Stomach (tissue), 4 donors: ENCODE measurements at regions not wholly inside any gene's neighbourhood (a gene's known extent, or its start where the extent isn't known, plus 50 kb on each side); places are given as distances from the start of the nearest gene placed in this dataset.

Source experiments
- EP300 ChIP-seq: sonication (generic); formaldehyde crosslinking; IDR thresholded peaks from one replicate; pipeline ENCODE4 v1.6.1; 2017; ENCODE audit warnings: antibody characterized with exemption
- POLR2A ChIP-seq, 4 donors: fragments of 450-650 bp; IDR thresholded peaks; one replicate each; pipeline ENCODE4 v1.6.1; 2016; ENCODE audit warnings: antibody characterized with exemption in 4 of 4, control low read depth in 2 of 4, mild to moderate bottlenecking in 1 of 4, moderate library complexity in 1 of 4
- TF ChIP-seq, protein P1 (sequence below), 7 experiments: fragments of 450-650 bp in 4 of 7; fragments of 200-600 bp in 3 of 7; sonication (generic) in 3 of 7; IDR thresholded peaks; one replicate each; pipeline ENCODE4 v1.5.1; 2016 to 2019; ENCODE audit warnings: antibody characterized with exemption in 7 of 7, control low read depth in 2 of 7, mild to moderate bottlenecking in 1 of 7

DNA sequence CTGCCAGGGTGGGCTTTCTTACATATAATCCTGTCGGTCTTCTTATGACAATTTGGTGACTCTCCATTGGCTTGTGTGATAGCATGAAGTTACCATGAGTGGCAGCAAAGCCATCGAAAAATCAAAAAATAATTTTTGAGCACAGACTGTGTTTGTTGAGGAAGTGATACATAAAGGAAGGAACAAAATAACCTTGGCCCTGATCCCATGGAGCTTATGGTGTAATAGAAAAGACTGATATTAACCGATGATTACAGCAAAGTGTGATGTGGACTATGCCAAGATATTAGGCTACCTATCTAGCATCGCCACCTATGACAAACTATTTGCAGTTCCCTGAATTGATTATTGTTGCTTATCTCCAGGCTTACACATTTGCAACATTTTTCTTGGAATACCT, 383.2 kb downstream of the AEBP2 start:
- no peak for TF ChIP-seq EP300
- TF ChIP-seq, protein P1, sequence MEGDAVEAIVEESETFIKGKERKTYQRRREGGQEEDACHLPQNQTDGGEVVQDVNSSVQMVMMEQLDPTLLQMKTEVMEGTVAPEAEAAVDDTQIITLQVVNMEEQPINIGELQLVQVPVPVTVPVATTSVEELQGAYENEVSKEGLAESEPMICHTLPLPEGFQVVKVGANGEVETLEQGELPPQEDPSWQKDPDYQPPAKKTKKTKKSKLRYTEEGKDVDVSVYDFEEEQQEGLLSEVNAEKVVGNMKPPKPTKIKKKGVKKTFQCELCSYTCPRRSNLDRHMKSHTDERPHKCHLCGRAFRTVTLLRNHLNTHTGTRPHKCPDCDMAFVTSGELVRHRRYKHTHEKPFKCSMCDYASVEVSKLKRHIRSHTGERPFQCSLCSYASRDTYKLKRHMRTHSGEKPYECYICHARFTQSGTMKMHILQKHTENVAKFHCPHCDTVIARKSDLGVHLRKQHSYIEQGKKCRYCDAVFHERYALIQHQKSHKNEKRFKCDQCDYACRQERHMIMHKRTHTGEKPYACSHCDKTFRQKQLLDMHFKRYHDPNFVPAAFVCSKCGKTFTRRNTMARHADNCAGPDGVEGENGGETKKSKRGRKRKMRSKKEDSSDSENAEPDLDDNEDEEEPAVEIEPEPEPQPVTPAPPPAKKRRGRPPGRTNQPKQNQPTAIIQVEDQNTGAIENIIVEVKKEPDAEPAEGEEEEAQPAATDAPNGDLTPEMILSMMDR (IDR thresholded peaks at IDR 0.05) = no peak
- no peak for TF ChIP-seq POLR2A (IDR thresholded peaks at IDR 0.05)
